CD1c-positive myeloid dendritic cell (primary cell): ENCODE measurements at regions not wholly inside any gene's neighbourhood (a gene's known extent, or its start where the extent isn't known, plus 50 kb on each side); places are given as distances from the start of the nearest gene placed in this dataset.

Experiments
- DNase-seq: peaks from one replicate; pipeline ENCODE4 v3.0.0-alpha.2; 2016; ENCODE audit errors: extremely low spot score

DNA sequence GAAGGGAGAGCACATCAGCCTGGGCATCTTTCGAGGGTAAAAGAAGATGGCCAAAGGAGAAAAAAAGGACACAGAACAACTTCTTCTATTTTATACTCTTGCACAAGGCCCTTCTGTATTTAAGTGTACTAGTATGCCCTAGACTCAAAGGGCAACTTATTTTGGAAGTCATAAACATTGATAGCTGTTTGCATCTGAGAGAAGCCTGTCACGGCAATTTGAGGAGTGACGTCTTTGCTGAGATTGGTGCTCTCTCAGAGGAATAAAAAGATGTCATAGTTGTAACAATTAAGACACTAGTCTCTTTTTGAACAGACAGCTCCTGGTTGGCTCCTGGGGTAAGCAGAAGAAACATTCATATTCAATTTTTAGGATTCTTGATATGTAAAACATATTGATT, 260.4 kb upstream of the TTC14 start:
- no peak for DNase-seq

DNA sequence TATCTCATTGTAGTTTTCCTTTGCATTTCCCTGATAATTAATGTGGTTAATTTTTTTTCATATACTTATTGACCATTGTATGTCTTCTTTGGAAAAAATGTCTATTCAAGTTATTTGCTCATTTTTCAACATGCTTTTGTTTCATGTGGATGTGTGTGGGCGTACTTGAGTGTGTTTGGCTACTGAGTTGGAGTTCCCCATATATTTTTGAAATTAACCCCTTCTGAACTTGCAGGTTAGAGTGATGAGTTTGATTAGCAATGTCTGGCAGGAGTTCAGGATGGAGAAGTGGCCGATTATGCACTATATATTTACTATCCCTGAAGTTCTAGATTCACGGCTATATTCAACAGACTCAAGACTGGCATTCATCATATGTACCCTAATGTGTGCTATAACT, 250.4 kb upstream of the TTC14 start:
- DNase-seq: no peak

DNA sequence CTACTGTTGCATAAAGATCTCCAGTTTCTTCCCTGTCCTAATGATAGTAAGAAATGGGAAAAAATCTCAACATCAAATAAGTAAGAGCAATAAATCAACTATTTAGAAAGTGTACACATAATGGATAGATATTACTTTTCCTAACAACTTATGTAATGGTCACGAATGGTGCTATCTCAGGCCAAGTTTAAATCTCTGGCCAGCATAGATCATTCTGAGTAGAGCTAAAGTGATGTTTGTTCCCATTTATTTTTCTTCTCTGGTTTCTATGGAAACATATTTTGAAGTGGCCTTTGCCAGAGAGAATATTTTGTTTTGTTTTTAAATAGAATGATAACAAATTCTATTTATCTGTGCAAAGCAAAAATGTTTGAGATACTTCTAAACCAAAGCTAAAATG, 249.7 kb upstream of the TTC14 start:
- no peak for DNase-seq

DNA sequence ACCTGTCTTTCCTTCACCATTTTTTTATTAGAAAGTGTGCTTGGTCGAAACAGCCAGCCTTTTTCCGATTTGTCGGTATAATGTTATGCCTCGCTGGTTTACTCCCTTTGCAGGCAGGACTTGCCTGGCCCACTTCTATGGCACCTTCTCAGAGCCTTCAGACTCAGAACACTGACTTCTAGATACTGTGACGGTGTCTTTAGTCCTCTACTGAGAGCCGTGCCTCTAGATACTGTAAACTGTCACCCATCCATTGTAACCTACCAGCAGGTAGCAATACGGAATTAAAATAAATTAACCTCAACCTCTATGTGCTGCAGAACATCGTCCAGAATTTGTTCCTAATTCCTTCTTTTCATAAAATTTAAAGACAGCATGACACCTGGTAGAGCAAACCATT, 247.7 kb upstream of the TTC14 start:
- no peak for DNase-seq

DNA sequence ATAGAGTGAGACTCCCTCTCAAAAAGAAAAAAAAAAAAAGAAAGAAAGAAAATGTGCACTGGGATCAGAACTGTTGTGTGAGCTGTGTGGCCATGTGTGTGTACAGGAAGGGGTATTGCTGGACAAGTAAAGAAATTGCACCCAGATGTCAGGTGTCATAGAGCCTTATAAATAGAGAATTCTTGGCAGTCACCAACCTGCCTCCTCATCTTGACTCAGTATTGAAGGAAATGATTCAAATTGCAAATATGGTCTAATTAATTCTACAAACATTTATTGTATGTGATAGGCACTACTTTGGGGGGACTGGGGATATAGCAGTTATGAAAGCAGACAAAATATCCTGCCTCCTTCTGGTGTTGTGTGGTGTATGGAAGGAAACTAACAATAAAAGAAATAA, 243.8 kb upstream of the TTC14 start:
- no peak for DNase-seq

- DNase-seq: no peak
These were observed 242.7 kb upstream of the TTC14 start for GRCh38 chr3:180359061-180359952.

GRCh38 chr3:180359953-180360279, 242.0 kb upstream of the TTC14 start:
- no peak for DNase-seq

- DNase-seq: no peak
These were observed 239.9 kb upstream of the TTC14 start for GRCh38 chr3:180362081-180362480.

GRCh38 chr3:180375831-180376230, 226.1 kb upstream of the TTC14 start:
- no peak for DNase-seq

DNA sequence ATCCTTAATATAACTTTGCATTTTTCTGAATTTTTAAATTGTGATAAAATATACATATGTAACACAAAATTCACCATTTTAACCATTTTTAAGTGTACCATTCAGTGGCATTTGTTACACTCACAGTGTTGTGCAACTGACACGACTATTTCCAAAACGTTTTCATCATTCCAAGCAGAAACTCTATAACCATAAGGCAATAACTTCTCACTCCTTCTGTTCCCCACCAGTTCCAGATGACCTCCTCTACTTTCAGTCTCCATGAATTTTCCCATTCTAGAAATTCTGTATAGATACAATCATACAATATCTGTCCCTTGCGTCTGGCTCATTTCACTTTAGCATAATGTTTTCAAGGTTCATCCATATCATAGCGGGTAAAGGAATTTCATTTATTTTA, 223.5 kb upstream of the TTC14 start:
- no peak for DNase-seq

- no peak for DNase-seq
These were observed 219.3 kb upstream of the TTC14 start for GRCh38 chr3:180382638-180383180.

- no peak for DNase-seq
These were observed 218.5 kb upstream of the TTC14 start for GRCh38 chr3:180383332-180384020.

DNA sequence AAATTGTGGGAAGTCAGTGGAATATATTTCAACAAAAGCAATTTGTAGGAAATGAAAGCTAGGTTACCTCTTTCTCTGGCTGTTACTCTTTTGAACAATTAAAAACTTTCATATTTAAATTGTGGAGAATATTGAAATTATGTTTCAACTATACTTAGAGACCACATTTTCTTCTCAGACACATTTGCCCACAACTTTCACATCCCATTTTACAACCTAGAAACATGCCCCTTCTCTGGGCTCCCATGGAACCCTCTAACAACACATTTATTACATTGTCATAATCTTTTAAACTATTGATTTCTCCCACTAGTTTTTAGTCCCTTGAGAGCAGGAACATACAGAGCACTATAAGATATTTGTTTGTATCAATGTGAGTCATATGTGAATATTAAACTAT, 211.7 kb upstream of the TTC14 start:
- DNase-seq: no peak

DNA sequence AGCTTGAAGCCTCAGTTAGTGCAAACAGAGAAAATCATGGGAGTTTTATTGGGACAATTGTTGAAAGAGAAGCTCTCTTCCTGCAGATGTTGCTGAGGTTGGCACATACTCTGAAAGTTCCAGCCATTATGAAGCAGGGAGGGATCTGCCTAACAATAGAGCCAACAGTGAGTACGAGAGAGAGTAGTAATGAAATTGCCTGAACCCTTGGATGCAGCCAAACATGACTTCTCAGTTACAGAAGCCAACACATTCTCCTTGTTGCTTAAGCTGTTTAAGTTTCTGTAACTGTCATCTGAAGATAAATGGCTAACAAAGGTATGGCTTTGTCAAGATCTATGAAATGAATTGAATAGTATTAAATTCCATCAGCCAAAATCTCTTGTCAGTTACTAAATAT, 211.0 kb upstream of the TTC14 start:
- DNase-seq: no peak

DNA sequence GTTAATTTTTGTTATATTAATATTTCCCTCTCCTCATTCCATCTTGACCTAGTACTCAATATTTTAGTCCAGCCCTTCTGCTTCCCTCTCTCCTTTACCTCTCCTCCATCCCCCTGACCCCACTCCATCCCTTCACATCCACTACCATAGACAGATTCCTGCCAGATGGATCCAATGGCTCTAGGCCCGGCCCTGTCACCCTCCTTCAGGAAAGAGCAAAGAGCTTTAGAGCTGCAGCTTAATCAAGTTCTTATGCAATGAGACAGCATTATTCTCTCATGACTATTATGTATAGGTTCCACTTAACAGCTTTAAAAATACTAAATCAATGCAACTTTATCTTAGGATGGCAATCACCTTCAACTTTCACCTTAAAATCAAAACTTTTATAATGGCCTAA, 200.7 kb upstream of the TTC14 start:
- DNase-seq: no peak

- DNase-seq: no peak
These were observed 199.4 kb upstream of the TTC14 start for GRCh38 chr3:180402471-180403073.

DNA sequence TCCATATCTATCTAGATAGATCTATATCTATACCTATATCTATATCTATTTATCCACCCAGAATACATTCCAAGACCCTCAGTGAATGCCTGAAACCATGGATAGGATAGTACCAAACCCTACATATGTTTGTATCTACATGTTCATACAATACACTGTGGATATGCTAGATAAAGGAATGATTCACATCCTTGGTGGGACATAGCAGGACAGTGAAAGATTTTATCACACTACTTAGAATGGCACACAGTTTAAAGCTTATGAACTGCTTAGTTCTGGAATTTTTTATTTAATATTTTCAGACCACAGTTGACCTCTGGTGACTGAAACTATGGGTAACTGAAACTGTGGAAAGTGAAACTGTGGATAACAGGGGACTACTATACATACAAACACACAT, 198.8 kb upstream of the TTC14 start:
- no peak for DNase-seq

DNA sequence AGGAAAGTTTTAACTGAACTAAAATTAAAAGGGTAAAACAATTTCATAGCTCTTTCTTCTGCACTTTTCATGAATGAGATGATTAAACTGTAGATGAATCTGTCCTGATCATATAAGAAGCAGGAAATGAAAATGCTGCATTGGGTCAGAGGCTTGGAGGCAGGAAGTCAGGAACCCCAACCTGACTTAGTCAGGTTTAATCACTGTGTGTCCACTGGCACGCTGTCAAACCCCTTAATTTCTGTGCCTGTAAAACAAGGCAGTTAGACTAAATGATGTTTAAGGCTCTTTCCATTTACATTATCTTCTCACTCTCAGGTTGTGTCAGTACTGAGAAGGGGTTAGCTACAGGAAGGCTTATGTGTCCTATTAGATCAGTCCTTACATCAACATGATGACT, 193.3 kb upstream of the TTC14 start:
- no peak for DNase-seq

GRCh38 chr3:180409170-180409569, 192.8 kb upstream of the TTC14 start:
- DNase-seq: no peak

DNA sequence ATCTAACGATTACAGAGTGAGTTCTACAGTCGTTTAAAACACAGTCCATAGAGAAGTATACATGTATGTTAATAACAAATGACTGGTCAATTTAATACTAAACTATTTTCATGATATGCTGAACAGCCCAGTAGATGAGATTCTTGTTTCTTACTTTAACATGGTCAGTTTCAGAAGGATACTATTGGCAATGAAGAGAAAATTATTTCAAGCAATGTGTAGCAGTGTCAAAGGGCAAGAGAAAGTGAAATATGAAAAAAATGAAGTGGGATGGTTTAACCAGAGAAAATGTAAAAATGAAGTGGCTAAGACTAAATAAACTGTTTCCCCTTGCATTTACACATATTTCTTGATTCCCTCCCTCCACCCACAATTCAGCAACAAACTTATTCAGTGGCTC, 192.1 kb upstream of the TTC14 start:
- no peak for DNase-seq

- DNase-seq: no peak
These were observed 187.8 kb upstream of the TTC14 start for GRCh38 chr3:180414157-180414556.

DNA sequence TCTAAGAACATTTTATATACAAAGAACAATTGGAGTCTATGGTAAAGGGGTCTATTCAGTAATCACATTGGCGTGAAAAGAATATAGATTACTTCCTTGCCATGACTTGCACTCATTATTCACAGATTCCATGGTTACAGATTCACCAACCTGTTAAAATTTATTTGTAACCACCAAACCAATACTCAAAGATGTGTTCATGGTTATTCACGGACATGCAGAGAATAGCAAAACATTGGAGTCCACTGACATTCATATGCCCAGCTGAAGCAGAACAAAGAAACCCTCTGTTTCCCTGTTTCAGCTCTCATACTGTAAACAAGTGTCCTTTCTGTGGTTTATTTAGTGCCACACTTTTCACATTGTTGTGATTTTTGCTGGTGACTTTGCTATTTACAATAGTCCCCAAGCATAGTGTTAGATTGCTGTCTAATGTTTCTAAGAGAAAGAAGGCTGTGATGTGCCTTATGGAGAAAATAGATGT, 185.8 kb upstream of the TTC14 start:
- DNase-seq: no peak

GRCh38 chr3:180417241-180417640, 184.7 kb upstream of the TTC14 start:
- no peak for DNase-seq
